ENCODE measurements at regions not wholly inside any gene's neighbourhood (a gene's known extent, or its start where the extent isn't known, plus 50 kb on each side); places are given as distances from the start of the nearest gene placed in this dataset.
"Not testable (repeated sequence)": the region's sequence is repeated elsewhere in the genome, so short reads cannot be mapped to it uniquely, and the experiment has no call there.

DNA sequence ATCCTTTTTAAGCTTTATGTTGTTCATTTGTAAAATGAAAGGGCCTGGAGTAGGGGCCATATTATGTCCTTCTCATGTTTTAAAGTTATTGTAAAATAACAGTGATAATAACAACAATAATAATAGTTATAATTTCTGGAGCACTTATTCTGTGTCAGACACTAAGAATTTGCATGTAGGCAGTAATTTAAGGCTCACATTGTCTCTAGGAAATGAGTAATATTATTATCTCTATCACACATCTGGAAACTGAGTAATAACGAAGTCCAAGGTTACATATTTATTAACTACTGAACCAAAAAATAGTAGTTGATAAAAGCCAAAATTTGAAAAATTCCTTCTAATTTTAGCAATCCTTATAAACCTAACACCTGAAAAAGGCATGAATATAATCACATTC lies 520.7 kb upstream of the PABPC4L start:
- no peak for DNase-seq

DNA sequence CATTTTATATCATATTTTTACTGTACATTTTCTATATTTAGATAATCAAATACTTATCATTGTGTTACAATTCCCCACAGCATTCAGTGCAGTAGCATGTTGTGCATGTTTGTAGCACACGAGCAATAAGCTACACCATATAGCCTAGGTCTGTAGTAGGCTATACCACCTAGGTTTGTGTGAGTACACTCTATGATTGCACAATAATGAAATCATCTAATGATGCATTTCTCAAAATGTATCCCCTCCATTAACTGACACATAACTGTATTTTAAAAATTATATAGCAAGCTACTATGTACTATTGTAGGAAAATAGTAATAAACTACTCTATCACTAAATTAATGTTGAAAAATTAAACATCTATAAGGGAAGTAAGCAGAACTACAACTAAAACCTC lies 518.4 kb upstream of the PABPC4L start:
- DNase-seq = no peak

DNA sequence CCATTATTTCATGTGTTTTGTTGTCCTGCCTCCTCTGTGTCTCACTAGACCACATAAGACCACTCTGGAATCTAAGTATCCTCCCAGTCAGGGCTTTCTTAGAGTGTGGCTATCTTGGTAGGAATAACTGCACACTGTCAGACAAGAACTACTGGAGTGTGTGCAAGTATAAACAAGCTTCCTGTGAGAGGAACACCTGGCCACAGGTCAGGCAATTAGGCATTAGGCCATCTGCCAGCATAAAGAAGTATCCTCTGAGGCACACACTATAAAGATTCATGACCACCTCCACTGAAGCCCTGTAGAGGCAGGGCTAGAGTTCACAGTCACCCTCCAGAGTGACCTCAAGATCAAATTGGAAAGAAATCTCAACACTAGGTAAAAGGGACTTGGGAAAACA lies 507.0 kb upstream of the PABPC4L start:
- DNase-seq = no peak

GRCh38 chr4:134708026-134708425 lies 506.4 kb upstream of the PABPC4L start:
- DNase-seq = no peak

- DNase-seq = no peak
Measured at GRCh38 chr4:134702374-134702773, 500.8 kb upstream of the PABPC4L start.

DNA sequence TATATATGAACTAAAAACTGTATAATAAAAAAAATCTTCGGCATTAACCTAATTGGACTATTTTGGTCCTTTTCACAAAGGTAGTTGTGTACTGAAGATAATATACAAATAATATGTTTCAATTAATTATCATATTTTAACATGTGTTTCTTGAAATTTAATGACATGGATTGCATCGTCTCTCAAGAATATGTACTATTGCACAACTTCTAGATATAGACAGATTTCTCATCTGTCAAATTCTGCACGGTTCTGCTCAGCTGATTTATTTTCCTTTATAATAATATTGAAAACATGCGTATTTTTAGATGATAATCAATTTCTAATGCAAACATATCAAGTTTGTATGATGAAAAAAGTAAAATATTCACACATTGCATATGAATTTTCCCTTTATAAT lies 498.7 kb upstream of the PABPC4L start:
- no peak for DNase-seq

DNA sequence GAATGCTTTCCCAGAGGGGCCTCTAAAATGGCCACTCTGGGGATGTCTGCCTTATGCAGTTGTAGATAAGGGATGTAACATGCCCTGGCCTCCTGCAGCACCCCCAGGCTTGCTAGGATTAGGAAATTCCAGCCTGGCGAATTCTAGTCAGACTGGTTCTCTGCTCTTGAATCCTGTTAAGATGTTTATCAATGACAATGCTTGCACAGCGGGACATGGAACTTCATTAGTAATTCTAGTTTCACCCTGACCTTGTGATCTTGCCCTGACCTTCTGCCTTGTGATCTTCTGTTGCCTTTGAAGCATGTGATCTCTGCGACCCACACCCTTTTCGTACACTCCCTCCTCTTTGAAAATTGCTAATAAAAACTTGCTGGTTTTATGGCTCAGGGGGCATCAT lies 497.2 kb upstream of the PABPC4L start:
- DNase-seq = not testable (repeated sequence)

DNA sequence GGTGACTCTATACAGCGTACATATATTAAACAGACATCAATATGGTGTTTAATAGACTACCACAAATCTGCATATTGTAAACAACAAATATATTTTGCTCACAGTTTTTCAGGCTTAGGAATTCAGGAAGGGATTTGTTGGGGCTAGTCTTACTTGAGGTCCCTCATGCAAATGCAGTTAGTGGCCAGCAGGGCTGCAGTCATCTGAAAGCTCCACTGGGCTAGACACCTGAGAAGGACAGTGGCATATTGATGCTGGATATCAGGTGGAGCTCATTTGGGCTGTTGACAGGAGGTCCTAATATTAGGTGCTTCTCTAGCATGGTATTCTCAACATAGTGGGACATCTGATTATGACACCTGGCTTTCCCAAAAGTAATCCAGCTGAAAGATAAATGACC lies 493.8 kb upstream of the PABPC4L start:
- no peak for DNase-seq

GRCh38 chr4:134691915-134692314 lies 490.3 kb upstream of the PABPC4L start:
- DNase-seq = no peak

DNA sequence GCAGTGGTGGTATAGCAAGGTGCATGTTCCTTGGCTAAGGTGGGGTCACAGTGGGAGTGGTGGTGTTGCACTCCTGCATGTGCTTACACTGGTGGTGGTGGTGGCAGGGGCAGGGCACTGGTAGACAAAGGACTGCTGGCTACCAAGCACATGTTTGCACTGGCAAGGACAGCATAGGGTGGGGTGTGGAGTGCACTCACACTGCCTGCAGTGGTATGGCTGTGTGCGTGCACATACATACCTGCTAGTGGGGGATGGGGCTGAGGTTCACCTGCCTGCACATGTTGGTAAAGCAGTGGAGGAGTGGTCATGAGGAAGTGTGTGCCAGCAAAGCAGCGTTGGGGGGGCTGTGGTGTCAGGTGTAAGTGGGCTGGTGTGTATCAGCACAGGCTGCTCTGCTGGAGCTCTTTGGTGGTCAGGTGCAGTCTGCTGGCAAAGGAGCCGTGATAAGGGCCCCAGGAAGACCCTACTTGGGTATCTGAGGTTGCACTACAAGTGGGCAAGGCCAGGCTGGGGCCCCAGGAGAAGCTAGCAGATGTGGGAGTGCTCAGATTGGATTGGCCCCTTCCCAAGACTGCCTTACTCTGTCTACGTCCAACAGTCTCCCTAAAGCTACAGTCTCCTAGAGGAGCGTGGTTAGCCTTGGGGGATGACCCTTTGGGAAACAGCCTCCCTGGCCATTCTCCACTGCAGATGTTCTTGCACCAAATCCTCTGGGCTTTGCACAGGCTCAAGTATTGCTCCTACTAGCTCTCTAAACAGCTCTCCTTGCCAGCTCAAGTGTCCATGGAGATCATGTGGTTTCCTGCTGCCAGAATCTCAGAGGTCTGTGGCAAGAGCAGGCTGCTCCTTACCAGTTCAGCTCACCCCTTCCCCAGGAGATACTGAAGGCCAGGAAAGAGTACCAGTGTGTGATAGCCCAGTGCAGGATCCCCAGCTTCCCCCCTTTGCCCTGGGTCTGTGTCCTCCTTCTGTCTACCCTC lies 486.3 kb upstream of the PABPC4L start:
- DNase-seq = no peak

GRCh38 chr4:134677209-134677814 lies 475.7 kb upstream of the PABPC4L start:
- DNase-seq = no peak

GRCh38 chr4:134668237-134668636 lies 466.6 kb upstream of the PABPC4L start:
- DNase-seq = no peak

- DNase-seq = no peak
Measured at GRCh38 chr4:134666640-134667039, 465.1 kb upstream of the PABPC4L start.

GRCh38 chr4:134665429-134665828 lies 463.8 kb upstream of the PABPC4L start:
- DNase-seq = no peak

DNA sequence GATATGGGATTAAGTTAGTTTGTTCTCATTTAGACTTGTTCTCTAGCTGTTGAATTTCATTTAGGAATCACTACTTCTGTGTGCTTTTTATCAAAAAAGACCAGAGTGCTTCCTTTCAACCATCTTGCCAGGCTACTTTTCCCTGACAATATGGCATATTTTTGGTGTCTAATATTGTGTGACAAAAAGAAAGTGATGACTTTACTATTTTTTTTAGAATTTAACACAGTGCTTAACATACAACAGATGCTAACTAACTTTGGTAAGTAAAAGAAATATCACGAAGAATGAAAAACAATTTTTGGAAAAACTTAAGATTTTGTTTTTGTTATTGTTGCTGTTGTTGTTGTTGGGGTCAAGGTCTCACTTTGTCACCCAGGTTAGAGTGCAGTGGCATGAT lies 462.2 kb upstream of the PABPC4L start:
- DNase-seq = no peak

GRCh38 chr4:134650461-134650860 lies 448.9 kb upstream of the PABPC4L start:
- DNase-seq = no peak

GRCh38 chr4:134645778-134646177 lies 444.2 kb upstream of the PABPC4L start:
- no peak for DNase-seq

DNA sequence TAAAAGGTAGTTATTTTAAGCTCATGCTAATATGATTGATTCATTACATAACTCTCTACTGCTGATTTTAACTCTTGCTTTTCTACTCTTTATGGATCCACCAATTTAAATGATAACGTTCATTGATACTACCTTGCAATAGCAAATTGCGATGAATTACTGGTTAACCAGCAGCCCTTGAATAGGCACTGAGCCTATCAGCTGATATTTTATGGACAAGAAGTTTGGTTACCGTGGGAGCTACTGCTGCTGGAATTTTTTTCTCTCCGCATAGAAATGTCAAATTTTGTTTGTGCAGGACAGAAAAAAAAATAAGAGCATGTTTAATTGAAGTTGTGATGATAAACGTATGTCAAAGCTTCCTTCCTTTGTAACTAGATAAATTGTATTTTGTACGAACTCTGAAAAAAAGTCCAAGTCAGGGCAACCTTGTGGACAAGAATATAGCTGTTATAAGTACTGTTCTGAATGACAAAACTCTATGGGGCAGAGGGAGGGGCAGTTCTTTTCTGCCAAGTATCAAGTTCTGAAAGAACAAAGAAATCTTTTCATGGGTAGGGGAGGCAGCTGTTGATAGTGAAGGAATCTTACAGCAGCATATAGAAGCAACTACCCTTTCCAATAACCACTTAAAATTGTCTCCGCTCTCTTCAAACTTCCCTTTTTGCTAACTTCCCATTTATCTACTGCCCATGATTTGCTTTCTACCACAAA lies 434.9 kb upstream of the PABPC4L start:
- DNase-seq = no peak

GRCh38 chr4:134634301-134634700 lies 432.7 kb upstream of the PABPC4L start:
- DNase-seq = no peak

DNA sequence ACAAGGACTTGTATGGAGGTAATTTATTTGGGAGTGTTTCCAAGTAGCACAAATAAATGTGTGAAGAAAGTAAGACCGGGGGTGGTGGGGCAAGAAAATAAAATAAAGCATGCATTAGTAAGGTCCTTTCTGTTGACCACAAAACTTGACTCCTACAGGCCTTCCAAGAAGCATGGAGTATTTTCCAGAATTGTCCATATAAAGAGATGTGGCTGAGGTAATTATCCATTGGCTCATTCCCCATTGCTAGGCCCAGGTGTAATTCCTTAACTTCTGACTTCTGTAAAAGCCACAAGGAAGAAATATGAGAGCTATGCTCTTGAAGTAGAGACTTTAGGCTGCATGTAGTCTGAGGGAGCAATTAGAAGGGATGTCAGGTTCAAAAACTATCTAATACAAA lies 430.5 kb upstream of the PABPC4L start:
- no peak for DNase-seq

GRCh38 chr4:134628066-134628465 lies 426.5 kb upstream of the PABPC4L start:
- no peak for DNase-seq

DNA sequence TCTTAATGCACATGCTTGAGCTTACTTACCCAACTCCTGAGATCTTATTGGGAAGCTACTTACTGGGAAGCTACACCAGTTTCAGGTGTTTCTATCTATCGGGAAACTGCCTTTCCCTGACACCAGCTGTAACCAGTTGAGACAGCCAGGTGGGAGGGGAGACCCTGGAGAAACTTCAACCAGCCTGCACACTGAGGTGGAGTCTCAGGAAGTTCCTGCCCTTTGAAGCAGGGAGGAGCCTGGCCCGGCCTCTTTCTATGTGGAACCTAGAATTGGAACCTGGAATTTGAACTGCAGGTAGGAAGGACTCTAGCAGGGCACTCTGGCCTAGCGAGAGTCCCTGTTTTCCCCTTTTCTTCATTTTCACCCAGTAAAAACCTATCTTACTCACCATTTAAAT lies 425.8 kb upstream of the PABPC4L start:
- DNase-seq = no peak
